ENCODE measurements at regions not wholly inside any gene's neighbourhood (a gene's known extent, or its start where the extent isn't known, plus 50 kb on each side); places are given as distances from the start of the nearest gene placed in this dataset.
"Not testable (repeated sequence)": the region's sequence is repeated elsewhere in the genome, so short reads cannot be mapped to it uniquely, and the experiment has no call there.

GRCh38 chr13:59404331-59404730 lies 759.4 kb downstream of the DIAPH3 start:
- Mint-ChIP-seq H3K4me1 (ENCODE audit: unreplicated experiment) (peaks cover 6% of the 10 kb centered on the region), H3K36me3 (ENCODE audit: low read depth, unreplicated experiment) (peaks cover 23% of the 10 kb centered on the region), H3K27me3 (ENCODE audit: unreplicated experiment) (no peaks in the 10 kb centered on the region), H3K4me3 (ENCODE audit: unreplicated experiment) (no peak overlapping the region), H3K9me3 (ENCODE audit: unreplicated experiment) (peaks cover 19% of the 10 kb centered on the region), H3K27ac (ENCODE audit: unreplicated experiment) (no peak overlapping the region)
- TF ChIP-seq CTCF (IDR thresholded peaks at IDR 0.05; ENCODE audit: unreplicated experiment) = no peak
- DNase-seq (ENCODE audit: low spot score) = no peak

- not testable (repeated sequence) for H3K4me1 Mint-ChIP-seq (ENCODE audit: unreplicated experiment); DNase-seq (ENCODE audit: low spot score); H3K27ac Mint-ChIP-seq (ENCODE audit: unreplicated experiment); H3K4me3 Mint-ChIP-seq (ENCODE audit: unreplicated experiment); H3K27me3 Mint-ChIP-seq (ENCODE audit: unreplicated experiment)
- Mint-ChIP-seq H3K36me3 (ENCODE audit: low read depth, unreplicated experiment) (peaks cover 23% of the 10 kb centered on the region), H3K9me3 (ENCODE audit: unreplicated experiment) (peaks cover 16% of the 10 kb centered on the region)
These were observed 756.5 kb downstream of the DIAPH3 start for GRCh38 chr13:59407251-59407650.

- no peak overlapping the region for H3K4me3 Mint-ChIP-seq (ENCODE audit: unreplicated experiment)
- DNase-seq (ENCODE audit: low spot score) = no peak
- peaks cover 11% of the 10 kb centered on the region for H3K9me3 Mint-ChIP-seq (ENCODE audit: unreplicated experiment)
- H3K4me1 Mint-ChIP-seq (ENCODE audit: unreplicated experiment) = no peaks in the 10 kb centered on the region
- peaks cover 15% of the 10 kb centered on the region for H3K36me3 Mint-ChIP-seq (ENCODE audit: low read depth, unreplicated experiment)
- H3K27ac Mint-ChIP-seq (ENCODE audit: unreplicated experiment) = no peak overlapping the region
- no peaks in the 10 kb centered on the region for H3K27me3 Mint-ChIP-seq (ENCODE audit: unreplicated experiment)
- TF ChIP-seq CTCF (IDR thresholded peaks at IDR 0.05; ENCODE audit: unreplicated experiment) = no peak
These were observed 755.0 kb downstream of the DIAPH3 start for GRCh38 chr13:59408738-59409137.

DNA sequence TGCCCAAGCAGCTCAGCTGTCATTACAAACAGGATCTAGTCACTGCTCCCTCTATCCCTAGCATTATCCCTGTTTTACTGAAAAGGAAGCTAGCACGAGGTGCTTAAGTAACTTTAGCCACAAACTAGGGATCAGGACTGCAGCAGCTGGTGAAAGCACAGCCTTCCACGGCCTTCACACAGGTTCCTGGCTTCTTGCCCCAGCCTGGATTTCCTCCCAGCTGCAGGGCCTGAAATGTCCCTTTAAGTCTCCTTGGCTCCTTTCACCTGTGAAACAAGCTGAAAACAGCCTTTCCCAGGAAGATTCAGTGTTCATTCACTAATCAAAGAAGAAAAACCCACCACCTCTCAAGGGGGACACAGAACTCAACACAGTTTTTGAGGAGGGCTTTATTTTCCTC lies 754.5 kb downstream of the DIAPH3 start:
- no peaks in the 10 kb centered on the region for H3K4me1 Mint-ChIP-seq (ENCODE audit: unreplicated experiment)
- H3K36me3 Mint-ChIP-seq (ENCODE audit: low read depth, unreplicated experiment) = peaks cover 15% of the 10 kb centered on the region
- H3K27me3 Mint-ChIP-seq (ENCODE audit: unreplicated experiment) = no peaks in the 10 kb centered on the region
- peaks cover 11% of the 10 kb centered on the region for H3K9me3 Mint-ChIP-seq (ENCODE audit: unreplicated experiment)
- no peak for DNase-seq (ENCODE audit: low spot score)
- no peak overlapping the region for H3K27ac Mint-ChIP-seq (ENCODE audit: unreplicated experiment)
- H3K4me3 Mint-ChIP-seq (ENCODE audit: unreplicated experiment) = no peak overlapping the region
- no peak for TF ChIP-seq CTCF (IDR thresholded peaks at IDR 0.05; ENCODE audit: unreplicated experiment)

DNA sequence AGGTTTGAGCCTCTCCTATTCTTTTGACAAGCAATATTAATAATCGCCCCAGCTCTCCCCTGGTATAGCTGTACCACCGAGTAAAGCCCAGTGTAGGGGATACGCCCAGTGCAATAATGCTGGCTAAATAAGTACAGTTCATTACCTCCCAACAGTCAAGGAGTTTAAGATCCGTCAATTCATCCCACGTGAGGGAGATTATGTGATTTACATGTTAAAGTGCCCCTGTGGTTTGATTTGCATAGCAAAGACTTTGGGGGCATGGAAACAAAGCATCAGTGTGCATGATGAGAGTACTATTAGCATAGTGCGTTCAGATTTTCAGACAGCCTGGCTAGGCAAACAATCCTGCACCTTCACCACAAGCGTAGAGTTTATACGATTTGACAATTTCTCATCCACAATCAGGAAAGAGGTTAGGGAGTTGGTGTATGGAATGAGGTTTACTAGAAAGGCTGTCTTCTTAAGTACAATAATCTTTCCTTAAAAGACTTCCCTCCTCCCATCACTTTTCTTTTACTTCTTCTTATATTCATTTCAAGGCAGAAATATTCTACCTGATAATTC lies 754.0 kb downstream of the DIAPH3 start:
- no peak overlapping the region for H3K4me3 Mint-ChIP-seq (ENCODE audit: unreplicated experiment)
- no peaks in the 10 kb centered on the region for H3K27me3 Mint-ChIP-seq (ENCODE audit: unreplicated experiment)
- no peak for TF ChIP-seq CTCF (IDR thresholded peaks at IDR 0.05; ENCODE audit: unreplicated experiment)
- no peak overlapping the region for H3K27ac Mint-ChIP-seq (ENCODE audit: unreplicated experiment)
- H3K4me1 Mint-ChIP-seq (ENCODE audit: unreplicated experiment) = no peaks in the 10 kb centered on the region
- no peak for DNase-seq (ENCODE audit: low spot score)
- H3K9me3 Mint-ChIP-seq (ENCODE audit: unreplicated experiment) = peaks cover 11% of the 10 kb centered on the region
- peaks cover 15% of the 10 kb centered on the region for H3K36me3 Mint-ChIP-seq (ENCODE audit: low read depth, unreplicated experiment)

Measured in endothelial cell (in vitro differentiated cells).